Keratinocyte (primary cell): ENCODE measurements at regions not wholly inside any gene's neighbourhood (a gene's known extent, or its start where the extent isn't known, plus 50 kb on each side); places are given as distances from the start of the nearest gene placed in this dataset.

Source experiments
- DNase-seq: peaks from one replicate; pipeline ENCODE4 v3.0.0-alpha.2; 2011; ENCODE audit warnings: low read depth, missing footprints, low spot score
- FAIRE-seq: peaks from 2 replicates; lab custom pipeline; 2011; peaks lifted over from hg19 to GRCh38; lab: Jason Lieb, UNC
- H2AFZ ChIP-seq: 2 replicates; pipeline ENCODE4 v1.6.0; 2012; ENCODE audit warnings: low read length, control low read depth, inconsistent platforms; ENCODE audit not compliant: control insufficient read depth
- H3K27ac ChIP-seq: 2 replicates; pipeline ENCODE4 v1.5.1; 2011; ENCODE audit warnings: low read length; ENCODE audit not compliant: control insufficient read depth, insufficient read depth
- H3K27me3 ChIP-seq: 3 replicates; pipeline ENCODE4 v1.6.0; 2011; ENCODE audit warnings: low read length; ENCODE audit not compliant: control insufficient read depth, insufficient read depth; ENCODE audit errors: extremely low read depth
- H3K36me3 ChIP-seq, 2 experiments: 2 replicates in 1 of 2; 3 replicates in 1 of 2; pipeline ENCODE4 v1.5.1; 2011; ENCODE audit warnings: low read length in 2 of 2, mild to moderate bottlenecking in 1 of 2; ENCODE audit not compliant: control insufficient read depth in 2 of 2, insufficient read depth in 2 of 2; ENCODE audit errors: extremely low read depth in 1 of 2
- H3K4me1 ChIP-seq: 3 replicates; pipeline ENCODE4 v1.5.1; 2011; ENCODE audit warnings: low read length; ENCODE audit not compliant: control insufficient read depth, insufficient read depth; ENCODE audit errors: extremely low read depth
- H3K4me2 ChIP-seq: 3 replicates; pipeline ENCODE4 v1.6.0; 2011; ENCODE audit warnings: low read depth, low read length; ENCODE audit not compliant: control insufficient read depth, insufficient read depth; ENCODE audit errors: extremely low read depth
- H3K4me3 ChIP-seq, 3 experiments: fragments of 200-600 bp in 1 of 3; sonication (generic) in 1 of 3; 2 replicates in 2 of 3; 3 replicates in 1 of 3; pipeline ENCODE4 v1.5.1; 2011 to 2016; ENCODE audit warnings: low read length in 3 of 3, mild to moderate bottlenecking in 3 of 3, control low read depth in 2 of 3, inconsistent platforms in 1 of 3, low read depth in 1 of 3, mixed read lengths in 1 of 3, mixed run types in 1 of 3, moderate library complexity in 1 of 3; ENCODE audit not compliant: control insufficient read depth in 2 of 3, insufficient read depth in 2 of 3; ENCODE audit errors: extremely low read depth in 1 of 3
- H3K79me2 ChIP-seq: 2 replicates; pipeline ENCODE4 v1.6.0; 2012; ENCODE audit warnings: low read length; ENCODE audit not compliant: control insufficient read depth, insufficient read depth
- H3K9ac ChIP-seq: 3 replicates; pipeline ENCODE4 v1.6.0; 2011; ENCODE audit warnings: low read length; ENCODE audit not compliant: control insufficient read depth, insufficient read depth; ENCODE audit errors: extremely low read depth
- H3K9me1 ChIP-seq: 3 replicates; pipeline ENCODE4 v1.6.0; 2011; ENCODE audit warnings: low read length; ENCODE audit not compliant: control insufficient read depth, insufficient read depth; ENCODE audit errors: extremely low read depth
- H3K9me3 ChIP-seq: 2 replicates; pipeline ENCODE4 v1.5.1; 2012; ENCODE audit warnings: low read depth, low read length; ENCODE audit not compliant: control insufficient read depth
- H4K20me1 ChIP-seq: 3 replicates; pipeline ENCODE4 v1.6.0; 2011; ENCODE audit warnings: low read length; ENCODE audit not compliant: control insufficient read depth, insufficient read depth; ENCODE audit errors: extremely low read depth
- EZH2 ChIP-seq: IDR thresholded peaks from one replicate; pipeline ENCODE4 v1.6.1; 2012; ENCODE audit warnings: inconsistent platforms, mild to moderate bottlenecking, low read length, moderate library complexity
- dilution Hi-C: fragments of 300-500 bp; cut with MboI; formaldehyde crosslinking; loops from one replicate; pipeline ENCODE4 v1.7.0; 2020; ENCODE audit warnings: low sequenced_read_pairs; ENCODE audit not compliant: extremely low pct_ligation_motif_present
- TF ChIP-seq, protein P1 (sequence below), 3 experiments: IDR thresholded peaks in 1 of 3; conservative IDR thresholded peaks in 1 of 3; optimal IDR thresholded peaks in 1 of 3; 2 replicates in 2 of 3; 3 replicates in 1 of 3; pipeline versions ENCODE3 to v1.5.1; 2011; ENCODE audit warnings: low read length in 3 of 3, mild to moderate bottlenecking in 3 of 3, moderate library complexity in 2 of 3, control low read depth in 1 of 3, inconsistent platforms in 1 of 3; ENCODE audit not compliant: insufficient read depth in 2 of 3; ENCODE audit errors: extremely low read depth in 1 of 3

DNA sequence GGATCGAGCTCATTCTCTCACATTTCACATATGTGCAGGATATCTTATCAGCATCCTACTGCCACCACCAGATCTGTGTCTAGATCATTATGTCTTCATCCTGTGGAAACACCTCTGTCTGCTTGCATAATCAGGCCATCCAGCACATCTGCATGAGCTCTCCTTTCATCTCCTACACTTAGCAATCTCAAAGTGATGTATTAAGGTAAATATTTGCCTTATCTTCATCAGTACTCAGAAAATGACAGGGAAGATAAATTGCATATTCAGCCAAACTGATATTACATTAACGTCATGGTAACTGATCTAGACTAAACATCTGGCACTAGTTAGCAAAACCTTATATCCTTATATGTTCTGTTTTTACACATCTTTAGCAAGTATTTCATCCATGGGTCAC, 207.3 kb upstream of the PABPC4L start:
- no peak overlapping the region for H3K9ac ChIP-seq
- no peak for FAIRE-seq

DNA sequence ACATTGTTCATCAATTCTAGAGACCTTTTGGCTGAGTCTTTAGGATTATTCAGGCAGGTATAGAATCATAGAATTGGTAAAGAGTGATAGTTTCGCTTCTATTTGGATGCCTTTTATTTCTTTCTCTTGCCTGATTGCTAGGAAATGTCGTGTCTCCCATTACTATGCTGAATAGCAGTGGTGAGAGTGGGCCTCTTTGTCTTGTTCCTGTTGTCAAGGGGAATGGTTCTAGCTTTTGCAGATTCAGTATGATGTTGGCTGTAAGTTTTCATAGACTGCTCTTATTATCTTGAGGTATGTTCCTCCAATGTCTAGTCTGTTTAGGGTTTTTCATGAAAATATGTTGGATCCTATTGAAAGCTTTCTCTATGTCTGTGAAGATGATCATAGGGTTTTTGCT, 200.2 kb upstream of the PABPC4L start:
- no peak overlapping the region for H3K4me3 ChIP-seq
- no peaks in the 10 kb centered on the region for H3K9me1 ChIP-seq
- no peaks in the 10 kb centered on the region for H4K20me1 ChIP-seq
- DNase-seq (no peak), FAIRE-seq (no peak)
- no peaks in the 10 kb centered on the region for H3K36me3 ChIP-seq
- H3K27me3 ChIP-seq = no peaks in the 10 kb centered on the region
- dilution Hi-C loops = no loop called here
- no peak overlapping the region for H3K9ac ChIP-seq
- H2AFZ ChIP-seq = no peak overlapping the region
- TF ChIP-seq, protein P1, sequence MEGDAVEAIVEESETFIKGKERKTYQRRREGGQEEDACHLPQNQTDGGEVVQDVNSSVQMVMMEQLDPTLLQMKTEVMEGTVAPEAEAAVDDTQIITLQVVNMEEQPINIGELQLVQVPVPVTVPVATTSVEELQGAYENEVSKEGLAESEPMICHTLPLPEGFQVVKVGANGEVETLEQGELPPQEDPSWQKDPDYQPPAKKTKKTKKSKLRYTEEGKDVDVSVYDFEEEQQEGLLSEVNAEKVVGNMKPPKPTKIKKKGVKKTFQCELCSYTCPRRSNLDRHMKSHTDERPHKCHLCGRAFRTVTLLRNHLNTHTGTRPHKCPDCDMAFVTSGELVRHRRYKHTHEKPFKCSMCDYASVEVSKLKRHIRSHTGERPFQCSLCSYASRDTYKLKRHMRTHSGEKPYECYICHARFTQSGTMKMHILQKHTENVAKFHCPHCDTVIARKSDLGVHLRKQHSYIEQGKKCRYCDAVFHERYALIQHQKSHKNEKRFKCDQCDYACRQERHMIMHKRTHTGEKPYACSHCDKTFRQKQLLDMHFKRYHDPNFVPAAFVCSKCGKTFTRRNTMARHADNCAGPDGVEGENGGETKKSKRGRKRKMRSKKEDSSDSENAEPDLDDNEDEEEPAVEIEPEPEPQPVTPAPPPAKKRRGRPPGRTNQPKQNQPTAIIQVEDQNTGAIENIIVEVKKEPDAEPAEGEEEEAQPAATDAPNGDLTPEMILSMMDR (optimal IDR thresholded peaks at IDR 0.05 in 1 of 3, IDR thresholded peaks at IDR 0.05 in 1 of 3, conservative IDR thresholded peaks at IDR 0.05 in 1 of 3; ENCODE audit: extremely low read depth in 1 of 3, insufficient read depth in 2 of 3, low read length in 3 of 3) = no peak
- TF ChIP-seq EZH2 = no peak
- no peaks in the 10 kb centered on the region for H3K9me3 ChIP-seq
- H3K4me2 ChIP-seq = no peak overlapping the region
- H3K27ac ChIP-seq = no peak overlapping the region
- no peaks in the 10 kb centered on the region for H3K4me1 ChIP-seq
- no peaks in the 10 kb centered on the region for H3K79me2 ChIP-seq

More for the DNA sequence above, 207.3 kb upstream of the PABPC4L start:
- Histone ChIP-seq H3K36me3 (no peaks in the 10 kb centered on the region), H3K4me3 (no peak overlapping the region), H4K20me1 (no peaks in the 10 kb centered on the region), H3K4me1 (no peaks in the 10 kb centered on the region), H3K9me1 (no peaks in the 10 kb centered on the region), H3K27me3 (no peaks in the 10 kb centered on the region), H2AFZ (no peak overlapping the region), H3K27ac (no peak overlapping the region), H3K9me3 (no peaks in the 10 kb centered on the region), H3K4me2 (no peak overlapping the region), H3K79me2 (no peaks in the 10 kb centered on the region)
- no peak for DNase-seq
- TF ChIP-seq, protein P1 (optimal IDR thresholded peaks at IDR 0.05 in 1 of 3, IDR thresholded peaks at IDR 0.05 in 1 of 3, conservative IDR thresholded peaks at IDR 0.05 in 1 of 3; ENCODE audit: extremely low read depth in 1 of 3, insufficient read depth in 2 of 3, low read length in 3 of 3) = no peak
- no peak for TF ChIP-seq EZH2
- dilution Hi-C loops = no loop called here
